DMS53 treated with DMSO at 0.1 percent for 48 hours (cell line): ENCODE measurements at regions not wholly inside any gene's neighbourhood (a gene's known extent, or its start where the extent isn't known, plus 50 kb on each side); places are given as distances from the start of the nearest gene placed in this dataset.

Experiments used
- DNase-seq: peaks from one replicate; lab custom pipeline; 2025; ENCODE audit not compliant: unreplicated experiment; lab: John Stamatoyannopoulos, UW

- no peak for DNase-seq
These were observed 487.7 kb upstream of the BTBD3 start for GRCh38 chr20:11429889-11430519.

GRCh38 chr20:11430652-11431051 is 487.0 kb upstream of the BTBD3 start:
- DNase-seq = no peak

GRCh38 chr20:11431621-11432020 is 486.1 kb upstream of the BTBD3 start:
- DNase-seq = no peak

- no peak for DNase-seq
These were observed 485.3 kb upstream of the BTBD3 start for GRCh38 chr20:11432407-11432806.

GRCh38 chr20:11436113-11436905 is 481.4 kb upstream of the BTBD3 start:
- DNase-seq = no peak

GRCh38 chr20:11437090-11437489 is 480.6 kb upstream of the BTBD3 start:
- DNase-seq = no peak

GRCh38 chr20:11437611-11438380 is 479.9 kb upstream of the BTBD3 start:
- DNase-seq = no peak

GRCh38 chr20:11438412-11438811 is 479.3 kb upstream of the BTBD3 start:
- DNase-seq = no peak

GRCh38 chr20:11443382-11444119 is 474.1 kb upstream of the BTBD3 start:
- DNase-seq = no peak

- no peak for DNase-seq
These were observed 472.5 kb upstream of the BTBD3 start for GRCh38 chr20:11445161-11445560.

GRCh38 chr20:11445891-11446290 is 471.8 kb upstream of the BTBD3 start:
- no peak for DNase-seq

GRCh38 chr20:11447371-11448100 is 470.2 kb upstream of the BTBD3 start:
- DNase-seq = no peak

- no peak for DNase-seq
These were observed 469.1 kb upstream of the BTBD3 start for GRCh38 chr20:11448554-11448953.

- DNase-seq = no peak
These were observed 465.9 kb upstream of the BTBD3 start for GRCh38 chr20:11451793-11452291.

- no peak for DNase-seq
These were observed 465.4 kb upstream of the BTBD3 start for GRCh38 chr20:11452326-11452725.

GRCh38 chr20:11453430-11453829 is 464.3 kb upstream of the BTBD3 start:
- DNase-seq = no peak

- no peak for DNase-seq
These were observed 462.5 kb upstream of the BTBD3 start for GRCh38 chr20:11454966-11455799.

- DNase-seq = no peak
These were observed 460.2 kb upstream of the BTBD3 start for GRCh38 chr20:11457488-11457887.

GRCh38 chr20:11459090-11459890 is 458.4 kb upstream of the BTBD3 start:
- DNase-seq = no peak
